Smooth muscle cell (in vitro differentiated cells): ENCODE measurements at regions not wholly inside any gene's neighbourhood (a gene's known extent, or its start where the extent isn't known, plus 50 kb on each side); places are given as distances from the start of the nearest gene placed in this dataset.

Source experiments
- DNase-seq: peaks from one replicate; lab custom pipeline; 2025; ENCODE audit not compliant: unreplicated experiment; lab: John Stamatoyannopoulos, UW
- H2AFZ ChIP-seq: fragments of 200-600 bp; sonication (generic); 2 replicates; pipeline ENCODE4 v1.6.0; 2016; ENCODE audit warnings: antibody characterized with exemption, low read depth, mild to moderate bottlenecking
- H3F3A ChIP-seq: fragments of 200-600 bp; sonication (generic); 2 replicates; pipeline ENCODE4 v1.6.0; 2017; ENCODE audit warnings: antibody characterized with exemption, low read depth
- H3K27ac ChIP-seq: fragments of 200-600 bp; sonication (generic); 2 replicates; pipeline ENCODE4 v1.5.1; 2016; ENCODE audit warnings: low read depth, mild to moderate bottlenecking
- H3K27me3 ChIP-seq: fragments of 200-600 bp; sonication (generic); 2 replicates; pipeline ENCODE4 v1.6.1; 2016; ENCODE audit warnings: low read depth, mild to moderate bottlenecking
- H3K36me3 ChIP-seq: fragments of 200-600 bp; sonication (generic); 2 replicates; pipeline ENCODE4 v1.5.1; 2016; ENCODE audit warnings: low read depth
- H3K4me1 ChIP-seq: fragments of 200-600 bp; sonication (generic); 2 replicates; pipeline ENCODE4 v1.5.1; 2016; ENCODE audit warnings: low read depth
- H3K4me2 ChIP-seq: fragments of 200-600 bp; sonication (generic); 2 replicates; pipeline ENCODE4 v1.6.0; 2016; ENCODE audit warnings: mild to moderate bottlenecking
- H3K4me3 ChIP-seq: fragments of 200-600 bp; sonication (generic); 2 replicates; pipeline ENCODE4 v1.5.1; 2016; ENCODE audit warnings: mild to moderate bottlenecking
- H3K79me2 ChIP-seq: fragments of 200-600 bp; sonication (generic); 2 replicates; pipeline ENCODE4 v1.6.0; 2016; ENCODE audit warnings: low read depth, mild to moderate bottlenecking
- H3K9ac ChIP-seq: fragments of 200-600 bp; sonication (generic); 2 replicates; pipeline ENCODE4 v1.6.0; 2016; ENCODE audit warnings: low read depth
- H3K9me3 ChIP-seq: fragments of 200-600 bp; sonication (generic); replicated peaks from 2 replicates; pipeline ENCODE4 v1.5.1; 2016; ENCODE audit warnings: low read depth
- H4K20me1 ChIP-seq: fragments of 200-600 bp; sonication (generic); 2 replicates; pipeline ENCODE4 v1.6.0; 2016; ENCODE audit warnings: low read depth
- CTCF ChIP-seq: fragments of 200-600 bp; sonication (generic); IDR thresholded peaks from 2 replicates; pipeline ENCODE4 v1.5.1; 2017; ENCODE audit warnings: borderline replicate concordance, mild to moderate bottlenecking, antibody characterized with exemption; ENCODE audit not compliant: insufficient read depth, poor library complexity, severe bottlenecking
- WGBS: methylation state at CpG from one replicate; pipeline ENCODE4 v1.1.7; 2016; ENCODE audit warnings: low lambda C conversion rate; 5-methylcytosine and 5-hydroxymethylcytosine counted together

- H3K79me2 ChIP-seq, result peaks cover 9% of the 10 kb centered on the region
Observed at GRCh38 chr14:71650187-71650755, 282.0 kb upstream of the RGS6 start.

GRCh38 chr14:71651228-71651627, 281.0 kb upstream of the RGS6 start:
- Histone ChIP-seq H3K4me1 (peaks cover 13% of the 10 kb centered on the region), H3K9me3 (no peaks in the 10 kb centered on the region), H3K27ac (peak overlapping the region; percentile 70), H3F3A (no peaks in the 10 kb centered on the region), H3K79me2 (peaks cover 19% of the 10 kb centered on the region), H3K4me3 (no peak overlapping the region), H4K20me1 (no peaks in the 10 kb centered on the region), H3K36me3 (peaks cover 36% of the 10 kb centered on the region), H3K9ac (no peak overlapping the region), H3K4me2 (peak overlapping the region; percentile 12), H3K27me3 (no peaks in the 10 kb centered on the region), H2AFZ (no peak overlapping the region)
- DNase-seq, result no peak
- no peak for TF ChIP-seq CTCF
- 32% methylated on average over 1 of the region's 1 CpG for WGBS

More at GRCh38 chr14:71650187-71650755, 282.0 kb upstream of the RGS6 start:
- H3K27ac ChIP-seq, result peak overlapping the region; percentile 70
- WGBS, result 91% methylated on average over 7 of the region's 7 CpGs
- no peak for DNase-seq
- no peak overlapping the region for H3K4me3 ChIP-seq
- TF ChIP-seq CTCF, result no peak
- no peaks in the 10 kb centered on the region for H3K27me3 ChIP-seq
- H2AFZ ChIP-seq, result no peak overlapping the region
- no peak overlapping the region for H3K9ac ChIP-seq
- H4K20me1 ChIP-seq, result no peaks in the 10 kb centered on the region
- peaks cover 13% of the 10 kb centered on the region for H3K4me1 ChIP-seq
- H3K9me3 ChIP-seq, result no peaks in the 10 kb centered on the region
- peak overlapping the region; percentile 12 for H3K4me2 ChIP-seq
- H3F3A ChIP-seq, result no peaks in the 10 kb centered on the region
- peaks cover 36% of the 10 kb centered on the region for H3K36me3 ChIP-seq

DNA sequence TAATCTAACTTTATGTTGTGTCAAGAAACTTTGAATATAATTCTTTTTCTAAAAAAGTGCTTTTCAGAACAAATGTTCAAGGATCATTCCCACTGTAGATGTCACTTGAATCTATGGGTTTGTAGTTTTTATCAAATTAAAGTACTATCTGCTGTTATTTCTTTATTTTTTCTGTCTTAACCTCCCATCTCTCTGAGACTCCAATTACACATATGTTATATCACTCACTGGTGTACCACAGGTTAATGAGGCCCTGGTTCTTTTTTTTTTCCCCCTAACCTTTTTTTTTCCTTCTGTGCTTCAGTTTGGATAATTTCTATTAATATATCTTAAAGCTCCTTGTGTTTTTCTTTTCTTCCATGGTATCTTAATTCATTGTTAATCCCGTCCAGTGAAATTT, 279.9 kb upstream of the RGS6 start:
- Histone ChIP-seq H3K9ac (no peak overlapping the region), H3K4me3 (no peak overlapping the region), H3K27me3 (no peaks in the 10 kb centered on the region), H3K4me1 (peaks cover 5% of the 10 kb centered on the region), H3K9me3 (no peaks in the 10 kb centered on the region), H3K79me2 (peaks cover 20% of the 10 kb centered on the region), H4K20me1 (no peaks in the 10 kb centered on the region), H3K27ac (peak overlapping the region; percentile 70), H2AFZ (no peak overlapping the region), H3K4me2 (no peak overlapping the region), H3F3A (no peaks in the 10 kb centered on the region), H3K36me3 (peaks cover 36% of the 10 kb centered on the region)
- DNase-seq, result no peak
- TF ChIP-seq CTCF, result no peak
- WGBS, result 97% methylated on average over 1 of the region's 1 CpG

- Histone ChIP-seq H3K27me3 (no peaks in the 10 kb centered on the region), H3K36me3 (peaks cover 36% of the 10 kb centered on the region), H3K79me2 (peaks cover 20% of the 10 kb centered on the region), H4K20me1 (no peaks in the 10 kb centered on the region), H3K4me2 (no peak overlapping the region), H2AFZ (no peak overlapping the region), H3K4me1 (peaks cover 18% of the 10 kb centered on the region), H3K27ac (no peak overlapping the region), H3K4me3 (no peak overlapping the region), H3F3A (no peaks in the 10 kb centered on the region), H3K9me3 (no peaks in the 10 kb centered on the region), H3K9ac (no peak overlapping the region)
- no peak for DNase-seq
- WGBS, result 98% methylated on average over 3 of the region's 3 CpGs
- no peak for TF ChIP-seq CTCF
Observed at GRCh38 chr14:71654810-71655209, 277.4 kb upstream of the RGS6 start.
